Liver (tissue), 8 donors: ENCODE measurements at regions not wholly inside any gene's neighbourhood (a gene's known extent, or its start where the extent isn't known, plus 50 kb on each side); places are given as distances from the start of the nearest gene placed in this dataset.

ENCODE experiments used
- DNase-seq: peaks from one replicate; pipeline ENCODE4 v3.0.0-alpha.2; 2017; ENCODE audit warnings: low spot score
- H3K27ac ChIP-seq, 2 donors: one replicate each; pipeline ENCODE4 v1.7.0; 2013; ENCODE audit warnings: inconsistent platforms in 2 of 2, low read length in 2 of 2, control low read depth in 1 of 2, low read depth in 1 of 2, mild to moderate bottlenecking in 1 of 2
- H3K27me3 ChIP-seq, 4 donors: one replicate each; pipeline versions ENCODE4 v1.6.1 to v1.7.0; 2013; ENCODE audit warnings: low read length in 3 of 4, inconsistent platforms in 1 of 4, mild to moderate bottlenecking in 1 of 4, moderate library complexity in 1 of 4; ENCODE audit not compliant: control insufficient read depth in 4 of 4, insufficient read depth in 4 of 4
- H3K36me3 ChIP-seq, 4 donors: one replicate each; pipeline versions ENCODE4 v1.6.1 to v1.7.0; 2013; ENCODE audit warnings: low read length in 3 of 4, mild to moderate bottlenecking in 3 of 4, low read depth in 1 of 4, moderate library complexity in 1 of 4; ENCODE audit not compliant: control insufficient read depth in 4 of 4, insufficient read depth in 3 of 4
- H3K4me1 ChIP-seq, 4 donors: one replicate each; pipeline versions ENCODE4 v1.6.1 to v1.7.0; 2013; ENCODE audit warnings: low read length in 3 of 4, mild to moderate bottlenecking in 3 of 4, moderate library complexity in 1 of 4; ENCODE audit not compliant: control insufficient read depth in 4 of 4, insufficient read depth in 4 of 4
- H3K4me3 ChIP-seq, 3 donors: one replicate each; pipeline versions ENCODE4 v1.6.1 to v1.7.0; 2013; ENCODE audit warnings: low read length in 3 of 3, control low read depth in 1 of 3, low read depth in 1 of 3, mild to moderate bottlenecking in 1 of 3
- H3K9ac ChIP-seq, 2 donors: one replicate each; pipeline ENCODE4 v1.7.0; 2013; ENCODE audit warnings: low read length in 2 of 2, mild to moderate bottlenecking in 2 of 2, moderate library complexity in 2 of 2, control low read depth in 1 of 2, low read depth in 1 of 2
- H3K9me3 ChIP-seq, 4 donors: one replicate each; pipeline versions ENCODE4 v1.6.1 to v1.7.0; 2013; ENCODE audit warnings: low read length in 3 of 4; ENCODE audit not compliant: control insufficient read depth in 4 of 4
- CTCF ChIP-seq: fragments of 150-350 bp; IDR thresholded peaks from 2 replicates; pipeline ENCODE4 v1.5.1; 2017; ENCODE audit warnings: improper control_type of control experiment, low read depth, low read length; ENCODE audit not compliant: missing input control
- EGR1 ChIP-seq, 2 donors: IDR thresholded peaks; 2 replicates each; pipeline ENCODE4 v1.6.1; 2016 to 2018; ENCODE audit warnings: antibody characterized with exemption in 2 of 2, low read depth in 2 of 2
- FOXA1 ChIP-seq: IDR thresholded peaks from 2 replicates; pipeline ENCODE4 v1.6.1; 2016; ENCODE audit warnings: antibody characterized with exemption
- FOXA2 ChIP-seq: IDR thresholded peaks from 2 replicates; pipeline ENCODE4 v1.6.1; 2016; ENCODE audit warnings: antibody characterized with exemption
- HNF4A ChIP-seq, 2 donors: conservative IDR thresholded peaks; 2 replicates each; pipeline ENCODE4 v1.6.1; 2016; ENCODE audit warnings: antibody characterized with exemption in 2 of 2, mild to moderate bottlenecking in 2 of 2
- HNF4G ChIP-seq: IDR thresholded peaks from 2 replicates; pipeline ENCODE4 v1.6.1; 2016; ENCODE audit warnings: antibody characterized with exemption
- JUND ChIP-seq, 2 donors: IDR thresholded peaks; 2 replicates each; pipeline ENCODE4 v1.6.1; 2016; ENCODE audit warnings: antibody characterized with exemption in 2 of 2
- MAX ChIP-seq: IDR thresholded peaks from 2 replicates; pipeline ENCODE4 v1.6.1; 2016; ENCODE audit warnings: antibody characterized with exemption
- NR2F2 ChIP-seq: IDR thresholded peaks from 2 replicates; pipeline ENCODE4 v1.6.1; 2016; ENCODE audit warnings: antibody characterized with exemption
- RAD21 ChIP-seq, 2 donors: IDR thresholded peaks; 2 replicates each; pipeline ENCODE4 v1.6.1; 2016; ENCODE audit warnings: antibody characterized with exemption in 2 of 2, mild to moderate bottlenecking in 2 of 2
- SP1 ChIP-seq: IDR thresholded peaks from 2 replicates; pipeline ENCODE4 v1.6.1; 2018; ENCODE audit warnings: antibody characterized with exemption, mild to moderate bottlenecking
- TAF1 ChIP-seq: conservative IDR thresholded peaks from 2 replicates; pipeline ENCODE4 v1.6.1; 2016; ENCODE audit warnings: antibody characterized with exemption, mild to moderate bottlenecking
- YY1 ChIP-seq: IDR thresholded peaks from 2 replicates; pipeline ENCODE4 v1.6.1; 2016; ENCODE audit warnings: antibody characterized with exemption, mild to moderate bottlenecking
- WGBS: extraction: QIAGEN DNeasy Blood & Tissue Kit; methylation state at CpG from one replicate; pipeline ENCODE4 v1.1.7; 2013; 5-methylcytosine and 5-hydroxymethylcytosine counted together
- TF ChIP-seq, protein P1 (sequence below): IDR thresholded peaks from 2 replicates; pipeline ENCODE4 v1.6.1; 2016; ENCODE audit warnings: antibody characterized with exemption
- TF ChIP-seq, protein P2 (sequence below): IDR thresholded peaks from 2 replicates; pipeline ENCODE4 v1.6.1; 2016; ENCODE audit warnings: antibody characterized with exemption
- donor health status: healthy.
- donor health status: healthy.
- donor health status: healthy.
- donor health status: healthy.
- donor health status: healthy.

DNA sequence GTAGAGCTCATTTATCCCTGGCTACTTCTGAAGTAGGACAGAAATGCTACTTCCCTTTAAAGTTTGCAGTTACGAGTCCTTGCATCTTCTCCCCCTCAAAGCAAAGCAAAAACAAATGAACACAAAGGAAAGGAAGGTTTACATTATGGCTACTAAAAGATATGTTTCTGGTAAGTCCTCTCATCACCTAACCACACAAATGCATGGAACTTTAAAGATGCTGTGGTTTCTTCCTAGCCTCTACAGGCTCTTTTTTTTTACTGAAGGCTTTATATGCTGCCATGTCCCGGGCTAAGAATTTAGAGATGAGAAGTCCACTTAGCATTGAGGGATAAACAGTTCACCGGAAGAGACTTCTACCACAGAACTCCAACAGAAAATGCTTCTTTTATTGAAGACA lies 291.2 kb downstream of the SS18 start:
- H3K36me3 ChIP-seq = no peaks in the 10 kb centered on the region
- H3K27ac ChIP-seq = no peak overlapping the region
- WGBS = 87% methylated on average over 3 of the region's 3 CpGs
- TF ChIP-seq YY1 (no peak), HNF4G (no peak), FOXA2 (no peak), SP1 (no peak), EGR1 (IDR thresholded peaks at IDR 0.05; ENCODE audit: low read depth in 2 of 2) (no peak), TAF1 (no peak), MAX (no peak), CTCF (no peak), HNF4A (conservative IDR thresholded peaks at IDR 0.05) (no peak)
- TF ChIP-seq, protein P1, sequence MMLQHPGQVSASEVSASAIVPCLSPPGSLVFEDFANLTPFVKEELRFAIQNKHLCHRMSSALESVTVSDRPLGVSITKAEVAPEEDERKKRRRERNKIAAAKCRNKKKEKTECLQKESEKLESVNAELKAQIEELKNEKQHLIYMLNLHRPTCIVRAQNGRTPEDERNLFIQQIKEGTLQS = no peak
- TF ChIP-seq, protein P2, sequence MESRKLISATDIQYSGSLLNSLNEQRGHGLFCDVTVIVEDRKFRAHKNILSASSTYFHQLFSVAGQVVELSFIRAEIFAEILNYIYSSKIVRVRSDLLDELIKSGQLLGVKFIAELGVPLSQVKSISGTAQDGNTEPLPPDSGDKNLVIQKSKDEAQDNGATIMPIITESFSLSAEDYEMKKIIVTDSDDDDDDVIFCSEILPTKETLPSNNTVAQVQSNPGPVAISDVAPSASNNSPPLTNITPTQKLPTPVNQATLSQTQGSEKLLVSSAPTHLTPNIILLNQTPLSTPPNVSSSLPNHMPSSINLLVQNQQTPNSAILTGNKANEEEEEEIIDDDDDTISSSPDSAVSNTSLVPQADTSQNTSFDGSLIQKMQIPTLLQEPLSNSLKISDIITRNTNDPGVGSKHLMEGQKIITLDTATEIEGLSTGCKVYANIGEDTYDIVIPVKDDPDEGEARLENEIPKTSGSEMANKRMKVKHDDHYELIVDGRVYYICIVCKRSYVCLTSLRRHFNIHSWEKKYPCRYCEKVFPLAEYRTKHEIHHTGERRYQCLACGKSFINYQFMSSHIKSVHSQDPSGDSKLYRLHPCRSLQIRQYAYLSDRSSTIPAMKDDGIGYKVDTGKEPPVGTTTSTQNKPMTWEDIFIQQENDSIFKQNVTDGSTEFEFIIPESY = no peak
- no peak for DNase-seq
- H3K4me3 ChIP-seq = no peak overlapping the region
- no peaks in the 10 kb centered on the region for H3K4me1 ChIP-seq
- no peak overlapping the region for H3K9ac ChIP-seq
- H3K9me3 ChIP-seq = no peaks in the 10 kb centered on the region
- H3K27me3 ChIP-seq = peaks cover 0 to 4% (median 0%) of the 10 kb centered on the region in 4 donors

DNA sequence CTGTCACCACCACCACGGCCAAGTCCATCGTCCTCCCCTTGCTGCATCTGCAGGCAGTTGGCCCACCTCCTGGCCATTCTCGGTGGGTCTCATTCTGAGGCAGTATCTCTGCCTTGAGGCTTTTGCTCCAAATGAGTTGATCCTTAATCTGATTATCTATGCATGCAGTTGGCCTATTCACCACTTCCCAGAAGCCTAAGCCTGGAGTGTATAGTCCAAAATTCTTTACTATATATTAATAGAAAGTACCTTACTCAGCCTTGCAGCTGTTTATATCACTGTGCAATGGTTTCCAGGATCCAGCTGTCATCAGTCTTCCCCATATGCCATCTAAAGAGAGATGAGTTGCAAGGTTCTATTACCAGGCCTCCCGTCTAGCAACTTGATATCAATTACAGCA lies 292.4 kb downstream of the SS18 start:
- WGBS = 76% methylated on average over 4 of the region's 4 CpGs
- H3K9ac ChIP-seq = no peak overlapping the region
- no peak for TF ChIP-seq FOXA2
- no peak for TF ChIP-seq TAF1
- no peak for TF ChIP-seq FOXA1
- no peak for TF ChIP-seq NR2F2
- no peaks in the 10 kb centered on the region for H3K36me3 ChIP-seq
- H3K9me3 ChIP-seq = no peaks in the 10 kb centered on the region
- no peak for DNase-seq
- H3K4me3 ChIP-seq = no peak overlapping the region
- H3K27ac ChIP-seq = no peak overlapping the region
- peaks cover 0 to 4% (median 0%) of the 10 kb centered on the region in 4 donors for H3K27me3 ChIP-seq
- no peaks in the 10 kb centered on the region for H3K4me1 ChIP-seq

DNA sequence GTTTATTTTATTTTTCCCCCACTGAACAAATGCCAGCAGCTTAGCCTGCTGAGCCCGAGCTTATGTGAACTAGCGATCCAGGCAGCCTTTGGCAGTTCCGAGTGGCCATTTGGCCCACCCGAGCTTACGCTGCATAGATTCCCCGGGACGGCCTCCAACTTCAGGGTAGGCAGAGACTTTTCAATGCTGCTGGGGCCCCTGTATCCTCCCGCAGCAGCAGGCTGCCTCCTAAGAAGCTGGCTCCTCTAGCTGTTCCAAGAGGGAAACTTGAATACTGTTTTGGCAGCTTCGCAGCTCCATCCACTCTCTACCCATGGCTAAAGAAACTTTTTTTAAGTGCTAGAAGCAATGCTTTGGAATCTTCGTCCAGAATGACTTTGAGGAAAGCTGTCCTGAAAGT lies 295.2 kb downstream of the SS18 start:
- no peak overlapping the region for H3K27ac ChIP-seq
- H3K27me3 ChIP-seq = peaks cover 0 to 4% (median 0%) of the 10 kb centered on the region in 4 donors
- H3K36me3 ChIP-seq = no peaks in the 10 kb centered on the region
- TF ChIP-seq HNF4G (no peak), NR2F2 (no peak), MAX (no peak), FOXA2 (no peak), FOXA1 (no peak), JUND (IDR thresholded peaks at IDR 0.05) (no peak), YY1 (no peak), RAD21 (IDR thresholded peaks at IDR 0.05) (no peak)
- H3K9me3 ChIP-seq = no peaks in the 10 kb centered on the region
- no peaks in the 10 kb centered on the region for H3K4me1 ChIP-seq
- 66% methylated on average over 10 of the region's 10 CpGs for WGBS
- no peak overlapping the region for H3K9ac ChIP-seq
- no peak for DNase-seq
- no peak overlapping the region for H3K4me3 ChIP-seq
